ENCODE measurements at regions not wholly inside any gene's neighbourhood (a gene's known extent, or its start where the extent isn't known, plus 50 kb on each side); places are given as distances from the start of the nearest gene placed in this dataset.

- no TSS peak for BruUV-seq (replicated peaks)
- Histone ChIP-seq H3K27me3 (replicated peaks; ENCODE audit: insufficient read depth, low read depth, low read length, poor library complexity) (no peaks in the 10 kb centered on the region), H3K9me3 (ENCODE audit: low read depth, low read length, poor library complexity, severe bottlenecking) (no peaks in the 10 kb centered on the region), H3K27ac (ENCODE audit: low read depth, low read length, poor library complexity, severe bottlenecking) (no peak overlapping the region), H3K36me3 (ENCODE audit: insufficient read depth, low read length, poor library complexity, severe bottlenecking) (no peaks in the 10 kb centered on the region), H3K4me3 (ENCODE audit: low read depth, low read length, poor library complexity, severe bottlenecking) (no peak overlapping the region), H3K4me1 (ENCODE audit: insufficient read depth, low read length, poor library complexity, severe bottlenecking) (peaks cover 27% of the 10 kb centered on the region)
- no peak for DNase-seq (ENCODE audit: low spot score)
- intact Hi-C loops (cut with micrococcal nuclease; ENCODE audit: unreplicated experiment), result no loop called here
- ChIA-PET POLR2A (ENCODE audit: low non-redundant PET) (no interaction called here), CTCF (no interaction called here)
- TF ChIP-seq EZH2 (IDR thresholded peaks at IDR 0.05; ENCODE audit: borderline replicate concordance, low read depth, low read length, poor library complexity, severe bottlenecking), result no peak
- TF ChIP-seq, protein P1, sequence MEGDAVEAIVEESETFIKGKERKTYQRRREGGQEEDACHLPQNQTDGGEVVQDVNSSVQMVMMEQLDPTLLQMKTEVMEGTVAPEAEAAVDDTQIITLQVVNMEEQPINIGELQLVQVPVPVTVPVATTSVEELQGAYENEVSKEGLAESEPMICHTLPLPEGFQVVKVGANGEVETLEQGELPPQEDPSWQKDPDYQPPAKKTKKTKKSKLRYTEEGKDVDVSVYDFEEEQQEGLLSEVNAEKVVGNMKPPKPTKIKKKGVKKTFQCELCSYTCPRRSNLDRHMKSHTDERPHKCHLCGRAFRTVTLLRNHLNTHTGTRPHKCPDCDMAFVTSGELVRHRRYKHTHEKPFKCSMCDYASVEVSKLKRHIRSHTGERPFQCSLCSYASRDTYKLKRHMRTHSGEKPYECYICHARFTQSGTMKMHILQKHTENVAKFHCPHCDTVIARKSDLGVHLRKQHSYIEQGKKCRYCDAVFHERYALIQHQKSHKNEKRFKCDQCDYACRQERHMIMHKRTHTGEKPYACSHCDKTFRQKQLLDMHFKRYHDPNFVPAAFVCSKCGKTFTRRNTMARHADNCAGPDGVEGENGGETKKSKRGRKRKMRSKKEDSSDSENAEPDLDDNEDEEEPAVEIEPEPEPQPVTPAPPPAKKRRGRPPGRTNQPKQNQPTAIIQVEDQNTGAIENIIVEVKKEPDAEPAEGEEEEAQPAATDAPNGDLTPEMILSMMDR (conservative IDR thresholded peaks at IDR 0.05; ENCODE audit: low read depth, low read length), result no peak
These were observed 511.6 kb upstream of the MDFIC2 start for GRCh38 chr3:70824078-70824477.

DNA sequence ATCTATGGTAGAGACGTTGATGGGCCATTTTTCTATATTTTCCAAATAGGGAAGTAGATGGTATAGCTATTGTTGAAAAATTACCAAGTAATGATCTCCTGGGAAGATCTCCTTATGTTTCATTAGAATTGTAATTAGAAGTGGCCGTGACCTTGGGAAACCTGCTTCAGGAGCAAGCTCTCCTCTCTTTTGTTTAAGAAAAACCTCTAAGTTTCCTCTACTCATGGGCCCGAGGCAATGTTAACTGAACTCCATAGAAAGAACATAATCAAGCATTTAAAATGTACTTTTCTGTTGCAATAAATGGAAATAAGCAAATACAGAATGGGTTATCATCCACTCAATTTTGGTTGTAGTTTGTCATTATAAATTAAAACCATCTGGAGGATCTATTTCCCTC is 511.2 kb upstream of the MDFIC2 start:
- Histone ChIP-seq H3K27ac (ENCODE audit: low read depth, low read length, poor library complexity, severe bottlenecking) (no peak overlapping the region), H3K27me3 (replicated peaks; ENCODE audit: insufficient read depth, low read depth, low read length, poor library complexity) (no peaks in the 10 kb centered on the region), H3K36me3 (ENCODE audit: insufficient read depth, low read length, poor library complexity, severe bottlenecking) (no peaks in the 10 kb centered on the region), H3K4me1 (ENCODE audit: insufficient read depth, low read length, poor library complexity, severe bottlenecking) (peaks cover 27% of the 10 kb centered on the region), H3K9me3 (ENCODE audit: low read depth, low read length, poor library complexity, severe bottlenecking) (no peaks in the 10 kb centered on the region), H3K4me3 (ENCODE audit: low read depth, low read length, poor library complexity, severe bottlenecking) (no peak overlapping the region)
- TF ChIP-seq, protein P1 (conservative IDR thresholded peaks at IDR 0.05; ENCODE audit: low read depth, low read length), result no peak
- TF ChIP-seq EZH2 (IDR thresholded peaks at IDR 0.05; ENCODE audit: borderline replicate concordance, low read depth, low read length, poor library complexity, severe bottlenecking), result no peak
- intact Hi-C loops (cut with micrococcal nuclease; ENCODE audit: unreplicated experiment), result no loop called here
- POLR2A ChIA-PET (ENCODE audit: low non-redundant PET), result no interaction called here
- BruUV-seq (replicated peaks), result no TSS peak
- DNase-seq (ENCODE audit: low spot score), result no peak
- CTCF ChIA-PET, result no interaction called here

DNA sequence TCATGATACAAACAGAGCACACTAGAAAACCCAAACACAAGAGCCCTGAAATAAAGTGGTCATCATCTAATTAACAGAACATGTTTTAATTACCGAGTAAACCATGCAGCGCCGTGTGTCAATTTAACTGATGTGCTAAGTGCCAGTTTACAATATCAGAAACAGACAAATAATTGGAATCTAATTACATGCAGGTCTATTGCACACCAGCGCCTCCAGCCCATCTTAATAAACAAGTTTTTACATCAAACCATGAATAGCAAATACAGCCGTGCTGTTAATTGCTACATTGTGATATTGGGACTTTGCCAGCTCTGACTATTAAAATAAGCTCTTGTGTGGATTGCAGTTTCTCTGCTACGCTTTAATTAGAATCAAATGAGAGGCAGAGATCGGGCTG is 510.2 kb upstream of the MDFIC2 start:
- H3K36me3 ChIP-seq (ENCODE audit: insufficient read depth, low read length, poor library complexity, severe bottlenecking), result no peaks in the 10 kb centered on the region
- H3K4me3 ChIP-seq (ENCODE audit: low read depth, low read length, poor library complexity, severe bottlenecking), result no peak overlapping the region
- DNase-seq (ENCODE audit: low spot score), result peak; percentile 21
- ChIA-PET CTCF (no interaction called here), POLR2A (ENCODE audit: low non-redundant PET) (no interaction called here)
- H3K27me3 ChIP-seq (replicated peaks; ENCODE audit: insufficient read depth, low read depth, low read length, poor library complexity), result no peaks in the 10 kb centered on the region
- H3K27ac ChIP-seq (ENCODE audit: low read depth, low read length, poor library complexity, severe bottlenecking), result no peak overlapping the region
- intact Hi-C loops (cut with micrococcal nuclease; ENCODE audit: unreplicated experiment), result no loop called here
- peaks cover 27% of the 10 kb centered on the region for H3K4me1 ChIP-seq (ENCODE audit: insufficient read depth, low read length, poor library complexity, severe bottlenecking)
- no peaks in the 10 kb centered on the region for H3K9me3 ChIP-seq (ENCODE audit: low read depth, low read length, poor library complexity, severe bottlenecking)
- TF ChIP-seq, protein P1 (conservative IDR thresholded peaks at IDR 0.05; ENCODE audit: low read depth, low read length), result no peak
- no peak for TF ChIP-seq EZH2 (IDR thresholded peaks at IDR 0.05; ENCODE audit: borderline replicate concordance, low read depth, low read length, poor library complexity, severe bottlenecking)
- BruUV-seq (replicated peaks), result no TSS peak
